Ovary (tissue), 7 donors: ENCODE measurements at regions not wholly inside any gene's neighbourhood (a gene's known extent, or its start where the extent isn't known, plus 50 kb on each side); places are given as distances from the start of the nearest gene placed in this dataset.

Source experiments
- DNase-seq, 5 donors: peaks; one replicate each; pipeline ENCODE4 v3.0.0-alpha.2; 2019 to 2020
- H3K27ac ChIP-seq, 2 donors: fragments of 200-600 bp; one replicate each; pipeline versions ENCODE4 v1.5.1 to v1.8.0; 2019 to 2022
- H3K27me3 ChIP-seq: fragments of 200-600 bp; one replicate; pipeline ENCODE4 v1.8.0; 2022
- H3K36me3 ChIP-seq: fragments of 200-600 bp; sonication (generic); one replicate; pipeline ENCODE4 v1.5.1; 2019
- H3K4me1 ChIP-seq: one replicate; pipeline ENCODE4 v1.8.1; 2013; ENCODE audit warnings: mild to moderate bottlenecking, moderate library complexity; ENCODE audit not compliant: insufficient read depth
- H3K4me3 ChIP-seq: fragments of 200-600 bp; sonication (generic); one replicate; pipeline ENCODE4 v1.5.1; 2017
- H3K9me3 ChIP-seq, 2 donors: fragments of 200-600 bp in 1 of 2; sonication (generic) in 1 of 2; one replicate each; pipeline versions ENCODE4 v1.5.1 to v1.8.1; 2013 to 2019; ENCODE audit warnings: mild to moderate bottlenecking in 1 of 2, moderate library complexity in 1 of 2
- CTCF ChIP-seq, 3 donors: fragments of 450-650 bp in 2 of 3; fragments of 200-600 bp in 1 of 3; IDR thresholded peaks; one replicate each; pipeline versions ENCODE4 v1.5.1 to v1.8.0; 2016 to 2022; ENCODE audit warnings: antibody characterized with exemption in 3 of 3, mild to moderate bottlenecking in 1 of 3
- EP300 ChIP-seq: sonication (generic); formaldehyde crosslinking; IDR thresholded peaks from one replicate; pipeline ENCODE4 v1.6.1; 2017; ENCODE audit warnings: antibody characterized with exemption
- POLR2A ChIP-seq: fragments of 450-650 bp; IDR thresholded peaks from one replicate; pipeline ENCODE4 v1.6.1; 2017; ENCODE audit warnings: antibody characterized with exemption, mild to moderate bottlenecking, moderate library complexity
- WGBS, 3 donors: extraction: QIAGEN DNeasy Blood & Tissue Kit in 1 of 3; methylation state at CpG; one replicate each; pipeline versions ENCODE4 v1.1.5 to v1.1.7; 2013 to 2017; 5-methylcytosine and 5-hydroxymethylcytosine counted together
- intact Hi-C, 4 donors: fragments of 100-400 bp; cut with DNase I; formaldehyde crosslinking; loops; one replicate each; pipeline versions ENCODE4 v1.11.0 to v1.15.1; 2022 to 2023
- donor health status: DM: no; HTN: no; CAD: no; lungs with moderate emphysema.
- donor health status: DM: no; HTN: no; CAD: no.
- donor health status: Bipolar disorder and iron deficiency.
- donor health status: DM: no; HTN: no; CAD: no.
- donor health status: DM: yes; HTN: yes; CAD: no.

DNA sequence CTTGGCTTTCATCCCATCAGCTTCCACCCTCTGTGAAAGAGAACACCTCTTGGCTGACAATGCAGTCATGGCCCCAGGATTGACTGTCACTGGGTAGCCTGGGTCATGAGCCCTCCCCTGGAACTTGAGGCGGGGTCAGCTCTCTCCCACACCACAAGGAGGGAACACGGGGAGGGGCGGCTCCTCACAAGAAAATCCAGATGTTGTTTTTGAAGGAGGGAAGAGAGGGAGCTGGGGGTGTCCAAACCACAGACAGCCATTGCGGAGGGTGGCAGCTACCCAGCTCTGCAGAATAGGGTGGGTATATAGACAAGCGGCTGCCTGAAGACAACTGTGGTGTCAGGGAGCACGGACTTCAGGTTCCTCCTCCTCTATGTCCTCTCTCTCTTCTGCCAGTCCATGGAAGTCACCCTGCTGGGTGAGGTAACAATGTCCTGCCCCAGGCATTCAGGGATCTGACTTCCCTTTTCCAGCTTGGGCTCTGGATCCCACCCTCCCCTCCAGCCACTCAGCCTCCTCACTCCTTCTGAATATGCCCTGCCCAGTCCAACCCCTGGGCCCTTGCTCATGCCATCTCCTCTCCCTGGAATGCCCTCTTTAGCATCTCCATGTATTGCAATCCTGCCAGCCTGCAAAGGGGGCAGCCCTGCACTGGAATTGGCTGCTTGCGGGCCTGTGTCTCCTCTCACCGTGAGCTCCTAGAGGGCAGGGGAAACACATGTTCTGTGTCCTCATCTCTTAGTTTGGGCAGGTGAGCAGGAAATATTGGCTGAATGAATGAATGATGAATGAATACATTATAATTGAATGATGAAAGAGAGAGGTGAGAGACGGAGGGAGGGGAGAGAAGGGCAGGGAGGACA lies 60.9 kb upstream of the RUNX3 start:
- no peak for DNase-seq
- TF ChIP-seq EP300 (no peak), POLR2A (no peak), CTCF (IDR thresholded peaks at IDR 0.05) (no peak)
- no peak overlapping the region for H3K4me3 ChIP-seq
- 49 to 62% (median 58%) methylated on average over 9 of the region's 9 CpGs for WGBS, 3 donors
- no peaks in the 10 kb centered on the region for H3K27me3 ChIP-seq
- intact Hi-C loops, result no loop called here
- H3K27ac ChIP-seq, result no peak overlapping the region
- no peaks in the 10 kb centered on the region for H3K9me3 ChIP-seq
- H3K36me3 ChIP-seq, result no peaks in the 10 kb centered on the region
- H3K4me1 ChIP-seq, result no peaks in the 10 kb centered on the region

DNA sequence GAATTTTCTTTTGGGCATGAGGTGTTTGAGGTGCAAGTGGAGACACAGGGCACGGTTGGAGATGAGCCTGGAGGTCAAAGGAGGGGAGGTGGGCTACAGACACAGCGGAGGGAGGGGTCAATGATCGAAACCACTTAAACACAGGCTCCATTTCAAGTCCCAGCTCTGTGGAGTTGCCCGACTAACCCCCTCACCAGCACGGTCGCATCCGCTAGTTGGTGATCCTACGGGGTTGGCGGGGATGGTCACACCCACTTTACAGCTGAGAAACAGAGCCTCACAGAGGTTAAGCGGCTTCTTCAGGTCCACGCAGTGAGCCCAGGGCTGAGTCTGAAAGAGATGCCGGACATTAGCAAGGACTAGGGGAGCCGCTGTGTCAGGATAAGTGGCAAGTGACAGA lies 60.1 kb upstream of the RUNX3 start:
- no peaks in the 10 kb centered on the region for H3K27me3 ChIP-seq
- DNase-seq, result no peak
- intact Hi-C loops, result no loop called here
- H3K27ac ChIP-seq, result no peak overlapping the region
- no peak for TF ChIP-seq EP300
- no peak for TF ChIP-seq CTCF (IDR thresholded peaks at IDR 0.05)
- TF ChIP-seq POLR2A, result no peak
- H3K36me3 ChIP-seq, result no peaks in the 10 kb centered on the region
- H3K9me3 ChIP-seq, result no peaks in the 10 kb centered on the region
- H3K4me3 ChIP-seq, result no peak overlapping the region
- H3K4me1 ChIP-seq, result no peaks in the 10 kb centered on the region
- 73 to 76% (median 74%) methylated on average over 13 of the region's 13 CpGs for WGBS, 3 donors

DNA sequence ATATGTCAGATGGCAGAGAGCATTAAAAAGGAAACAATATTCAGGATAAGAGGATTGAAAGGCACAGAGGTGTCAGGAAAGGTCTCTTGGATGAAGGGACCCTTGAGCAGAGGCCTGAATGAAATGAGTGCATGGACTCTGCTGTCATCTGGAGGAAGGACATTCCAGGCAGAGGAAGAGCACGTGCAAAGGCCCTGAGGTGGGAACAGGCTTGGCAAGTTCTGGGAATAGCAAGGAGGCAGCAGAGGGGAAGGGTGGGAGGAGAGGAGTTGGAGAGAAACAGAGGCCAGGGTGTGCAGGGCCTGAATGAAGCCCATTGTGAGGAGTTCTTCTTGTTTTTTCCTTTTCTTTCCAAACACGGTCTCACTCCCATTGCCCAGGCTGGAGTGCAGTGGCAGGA lies 59.0 kb upstream of the RUNX3 start:
- TF ChIP-seq POLR2A (no peak), CTCF (IDR thresholded peaks at IDR 0.05) (no peak), EP300 (no peak)
- Histone ChIP-seq H3K4me1 (no peaks in the 10 kb centered on the region), H3K36me3 (no peaks in the 10 kb centered on the region), H3K27ac (no peak overlapping the region), H3K9me3 (no peaks in the 10 kb centered on the region), H3K4me3 (no peak overlapping the region), H3K27me3 (no peaks in the 10 kb centered on the region)
- WGBS, 3 donors, result 77 to 92% (median 85%) methylated on average over 2 of the region's 2 CpGs
- intact Hi-C loops, result no loop called here
- DNase-seq, result no peak

DNA sequence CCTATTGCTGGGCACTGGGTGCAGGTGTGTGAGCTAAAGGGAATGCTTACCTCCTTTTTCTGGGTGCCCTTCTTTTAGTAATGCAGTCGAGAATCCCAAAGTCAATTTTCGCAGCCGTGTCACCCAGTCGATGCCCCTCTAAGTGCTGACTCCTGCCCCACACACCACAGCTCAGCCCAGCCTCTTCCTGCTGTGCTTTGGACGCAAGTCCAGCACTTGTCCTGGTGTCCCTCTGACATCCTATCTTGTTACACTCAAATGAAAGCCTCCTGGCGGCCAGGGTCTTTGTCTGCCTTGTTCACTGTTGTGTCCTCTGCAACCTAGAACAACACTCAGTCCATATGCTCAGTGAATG lies 58.5 kb upstream of the RUNX3 start:
- Histone ChIP-seq H3K4me1 (no peaks in the 10 kb centered on the region), H3K27ac (no peak overlapping the region), H3K9me3 (no peaks in the 10 kb centered on the region), H3K4me3 (no peak overlapping the region), H3K27me3 (no peaks in the 10 kb centered on the region), H3K36me3 (no peaks in the 10 kb centered on the region)
- intact Hi-C loops, result no loop called here
- TF ChIP-seq POLR2A (no peak), CTCF (IDR thresholded peaks at IDR 0.05) (no peak), EP300 (no peak)
- no peak for DNase-seq
- 69 to 82% (median 78%) methylated on average over 6 of the region's 6 CpGs for WGBS, 3 donors
